Stromal cell of bone marrow (primary cell): ENCODE measurements at regions not wholly inside any gene's neighbourhood (a gene's known extent, or its start where the extent isn't known, plus 50 kb on each side); places are given as distances from the start of the nearest gene placed in this dataset.
"Not testable (repeated sequence)": the region's sequence is repeated elsewhere in the genome, so short reads cannot be mapped to it uniquely, and the experiment has no call there.

ENCODE experiments used
- DNase-seq: peaks from one replicate; pipeline ENCODE4 v3.0.0-alpha.2; 2012; ENCODE audit warnings: low read depth

GRCh38 chr22:45061332-45061731, 51.5 kb upstream of the PHF21B start:
- DNase-seq: no peak

GRCh38 chr22:45064313-45065278, 54.8 kb upstream of the PHF21B start:
- DNase-seq: peak; percentile 87

- DNase-seq: no peak
These were observed 55.9 kb upstream of the PHF21B start for GRCh38 chr22:45065726-45066125.

- DNase-seq: peak; percentile 77
These were observed 57.9 kb upstream of the PHF21B start for GRCh38 chr22:45067731-45068130.

GRCh38 chr22:45069925-45070324, 60.1 kb upstream of the PHF21B start:
- no peak for DNase-seq

- DNase-seq: no peak
These were observed 61.8 kb upstream of the PHF21B start for GRCh38 chr22:45071618-45072017.

- DNase-seq: peak; percentile 76
These were observed 62.6 kb upstream of the PHF21B start for GRCh38 chr22:45072322-45072903.

- DNase-seq: no peak
These were observed 63.3 kb upstream of the PHF21B start for GRCh38 chr22:45073064-45073463.

GRCh38 chr22:45077286-45077685, 67.5 kb upstream of the PHF21B start:
- no peak for DNase-seq

- DNase-seq: no peak
These were observed 68.1 kb upstream of the PHF21B start for GRCh38 chr22:45077826-45078334.

- DNase-seq: no peak
These were observed 73.0 kb upstream of the PHF21B start for GRCh38 chr22:45082795-45083194.

- peak; percentile 86 for DNase-seq
These were observed 74.0 kb upstream of the PHF21B start for GRCh38 chr22:45083659-45084305.

GRCh38 chr22:45084400-45084920, 74.7 kb upstream of the PHF21B start:
- no peak for DNase-seq

GRCh38 chr22:45087802-45088201, 75.9 kb upstream of the NUP50 start:
- no peak for DNase-seq

GRCh38 chr22:45088576-45088975, 75.1 kb upstream of the NUP50 start:
- DNase-seq: no peak

GRCh38 chr22:45090497-45090910, 73.2 kb upstream of the NUP50 start:
- no peak for DNase-seq

GRCh38 chr22:45091254-45091854, 72.4 kb upstream of the NUP50 start:
- DNase-seq: no peak

GRCh38 chr22:45091875-45092274, 71.8 kb upstream of the NUP50 start:
- not testable (repeated sequence) for DNase-seq

- no peak for DNase-seq
These were observed 71.1 kb upstream of the NUP50 start for GRCh38 chr22:45092644-45093043.

GRCh38 chr22:45093609-45094008, 70.1 kb upstream of the NUP50 start:
- no peak for DNase-seq

- no peak for DNase-seq
These were observed 69.5 kb upstream of the NUP50 start for GRCh38 chr22:45094081-45094720.
